Neural cell (in vitro differentiated cells): ENCODE measurements at regions not wholly inside any gene's neighbourhood (a gene's known extent, or its start where the extent isn't known, plus 50 kb on each side); places are given as distances from the start of the nearest gene placed in this dataset.

Source experiments
- CTCF ChIP-seq: fragments of 450-650 bp; IDR thresholded peaks from 2 replicates; pipeline ENCODE4 v1.5.1; 2014; ENCODE audit warnings: antibody characterized with exemption, mild to moderate bottlenecking, moderate library complexity; ENCODE audit not compliant: poor library complexity, severe bottlenecking
- MXI1 ChIP-seq: fragments of 450-650 bp; conservative IDR thresholded peaks from 2 replicates; pipeline ENCODE4 v1.6.1; 2014; ENCODE audit warnings: antibody characterized with exemption, mild to moderate bottlenecking; ENCODE audit not compliant: poor library complexity, severe bottlenecking
- SMC3 ChIP-seq: fragments of 450-650 bp; conservative IDR thresholded peaks from 2 replicates; pipeline ENCODE4 v1.6.1; 2014; ENCODE audit warnings: antibody characterized with exemption, mild to moderate bottlenecking, moderate library complexity; ENCODE audit not compliant: poor library complexity

- TF ChIP-seq SMC3, result no peak
- TF ChIP-seq CTCF, result no peak
- no peak for TF ChIP-seq MXI1
Measured at GRCh38 chr5:126186210-126186609, 237.0 kb upstream of the GRAMD2B start.
